GM12892 (cell line): ENCODE measurements at regions not wholly inside any gene's neighbourhood (a gene's known extent, or its start where the extent isn't known, plus 50 kb on each side); places are given as distances from the start of the nearest gene placed in this dataset.

Experiments used
- POLR2AphosphoS5 ChIP-seq: IDR thresholded peaks from 2 replicates; pipeline ENCODE4 v1.6.1; 2011; ENCODE audit warnings: low read depth, low read length, control low read depth
- TAF1 ChIP-seq: IDR thresholded peaks from 2 replicates; pipeline ENCODE4 v1.6.1; 2011; ENCODE audit warnings: low read depth, mild to moderate bottlenecking, control low read depth, low read length, borderline replicate concordance

GRCh38 chr9:26789959-26790358, 102.6 kb downstream of the CAAP1 start:
- TF ChIP-seq POLR2AphosphoS5, result no peak
- TF ChIP-seq TAF1, result no peak
